DOHH2 (cell line): ENCODE measurements at regions not wholly inside any gene's neighbourhood (a gene's known extent, or its start where the extent isn't known, plus 50 kb on each side); places are given as distances from the start of the nearest gene placed in this dataset.

Experiments used
- H3F3A ChIP-seq: fragments of 200-600 bp; sonication (generic), shearing (Covaris generic); 2 replicates; pipeline ENCODE4 v1.6.0; 2016; ENCODE audit warnings: antibody characterized with exemption, mild to moderate bottlenecking; ENCODE audit not compliant: control insufficient read depth, insufficient read depth
- H3K27ac ChIP-seq: fragments of 200-600 bp; sonication (generic); 2 replicates; pipeline ENCODE4 v1.5.1; 2014; ENCODE audit warnings: low read depth, mild to moderate bottlenecking, low read length, moderate library complexity
- H3K27me3 ChIP-seq: fragments of 200-600 bp; sonication (generic); 2 replicates; pipeline ENCODE4 v1.6.1; 2014; ENCODE audit warnings: mild to moderate bottlenecking, low read length, mixed read lengths; ENCODE audit not compliant: control insufficient read depth
- H3K36me3 ChIP-seq: fragments of 200-600 bp; sonication (generic); 2 replicates; pipeline ENCODE4 v1.6.1; 2014; ENCODE audit warnings: mild to moderate bottlenecking, low read length, moderate library complexity, mixed read lengths; ENCODE audit not compliant: control insufficient read depth
- H3K4me1 ChIP-seq: fragments of 200-600 bp; sonication (generic); 2 replicates; pipeline ENCODE4 v1.6.1; 2014; ENCODE audit warnings: mild to moderate bottlenecking, low read length, mixed read lengths; ENCODE audit not compliant: control insufficient read depth
- H3K4me2 ChIP-seq: fragments of 200-600 bp; sonication (generic); 2 replicates; pipeline ENCODE4 v1.6.0; 2014; ENCODE audit warnings: mild to moderate bottlenecking, low read length, moderate library complexity
- H3K4me3 ChIP-seq: fragments of 200-600 bp; sonication (generic); 2 replicates; pipeline ENCODE4 v1.5.1; 2014; ENCODE audit warnings: mild to moderate bottlenecking, low read length, mixed read lengths
- H3K79me2 ChIP-seq: fragments of 200-600 bp; sonication (generic); 2 replicates; pipeline ENCODE4 v1.6.1; 2014; ENCODE audit warnings: mild to moderate bottlenecking, low read length, mixed read lengths; ENCODE audit not compliant: control insufficient read depth
- H3K9me2 ChIP-seq: fragments of 200-600 bp; sonication (generic); replicated peaks from 2 replicates; pipeline ENCODE4 v1.6.1; 2014; ENCODE audit warnings: mild to moderate bottlenecking, low read length, mixed read lengths; ENCODE audit not compliant: control insufficient read depth
- H3K9me3 ChIP-seq: fragments of 200-600 bp; sonication (generic); 2 replicates; pipeline ENCODE4 v1.6.1; 2014; ENCODE audit warnings: antibody characterized with exemption, low read length, mixed read lengths; ENCODE audit not compliant: control insufficient read depth, insufficient read depth
- H4K20me1 ChIP-seq: fragments of 200-600 bp; sonication (generic); 2 replicates; pipeline ENCODE4 v1.6.0; 2014; ENCODE audit warnings: low read depth, mild to moderate bottlenecking, antibody characterized with exemption, low read length, moderate library complexity; ENCODE audit not compliant: control insufficient read depth, insufficient read depth
- CTCF ChIP-seq: fragments of 200-600 bp; sonication (generic); IDR thresholded peaks from one replicate; pipeline ENCODE4 v1.5.1; 2014; ENCODE audit warnings: antibody characterized with exemption, mild to moderate bottlenecking, low read depth, low read length; ENCODE audit not compliant: poor library complexity, severe bottlenecking
- EZH2phosphoT487 ChIP-seq: fragments of 200-600 bp; sonication (generic); IDR thresholded peaks from 2 replicates; pipeline ENCODE4 v1.6.1; 2017; ENCODE audit warnings: borderline replicate concordance, mild to moderate bottlenecking, antibody characterized with exemption, low read length, moderate library complexity, mixed read lengths

GRCh38 chr4:64538219-64538618, 129.0 kb upstream of the TECRL start:
- no peak for TF ChIP-seq EZH2phosphoT487
- no peak for TF ChIP-seq CTCF
- Histone ChIP-seq H3K4me3 (no peak overlapping the region), H3K36me3 (no peaks in the 10 kb centered on the region), H3K79me2 (no peaks in the 10 kb centered on the region), H3K27me3 (no peaks in the 10 kb centered on the region), H4K20me1 (no peaks in the 10 kb centered on the region), H3K4me1 (no peaks in the 10 kb centered on the region), H3K27ac (no peak overlapping the region), H3K4me2 (no peak overlapping the region), H3F3A (no peaks in the 10 kb centered on the region), H3K9me2 (no peaks in the 10 kb centered on the region), H3K9me3 (no peaks in the 10 kb centered on the region)

GRCh38 chr4:64533637-64534036, 124.4 kb upstream of the TECRL start:
- Histone ChIP-seq H3K9me3 (no peaks in the 10 kb centered on the region), H3K27me3 (no peaks in the 10 kb centered on the region), H3K4me2 (no peak overlapping the region), H3K36me3 (no peaks in the 10 kb centered on the region), H3K4me1 (no peaks in the 10 kb centered on the region), H3K27ac (no peak overlapping the region), H3K79me2 (no peaks in the 10 kb centered on the region), H4K20me1 (no peaks in the 10 kb centered on the region), H3K4me3 (no peak overlapping the region), H3K9me2 (no peaks in the 10 kb centered on the region), H3F3A (no peaks in the 10 kb centered on the region)
- TF ChIP-seq EZH2phosphoT487 (no peak), CTCF (no peak)

GRCh38 chr4:64533159-64533558, 123.9 kb upstream of the TECRL start:
- Histone ChIP-seq H3K79me2 (no peaks in the 10 kb centered on the region), H3K9me3 (no peaks in the 10 kb centered on the region), H3K27ac (no peak overlapping the region), H3K9me2 (no peaks in the 10 kb centered on the region), H3F3A (no peaks in the 10 kb centered on the region), H3K4me2 (no peak overlapping the region), H3K27me3 (no peaks in the 10 kb centered on the region), H3K4me1 (no peaks in the 10 kb centered on the region), H3K36me3 (no peaks in the 10 kb centered on the region), H3K4me3 (no peak overlapping the region), H4K20me1 (no peaks in the 10 kb centered on the region)
- no peak for TF ChIP-seq CTCF
- no peak for TF ChIP-seq EZH2phosphoT487

GRCh38 chr4:64520421-64520820, 111.2 kb upstream of the TECRL start:
- no peak overlapping the region for H3K27ac ChIP-seq
- no peaks in the 10 kb centered on the region for H3F3A ChIP-seq
- H3K4me1 ChIP-seq = no peaks in the 10 kb centered on the region
- no peak overlapping the region for H3K4me2 ChIP-seq
- no peak overlapping the region for H3K4me3 ChIP-seq
- no peaks in the 10 kb centered on the region for H3K9me2 ChIP-seq
- no peaks in the 10 kb centered on the region for H3K36me3 ChIP-seq
- TF ChIP-seq EZH2phosphoT487 (no peak), CTCF (no peak)
- H4K20me1 ChIP-seq = no peaks in the 10 kb centered on the region
- no peaks in the 10 kb centered on the region for H3K9me3 ChIP-seq
- no peaks in the 10 kb centered on the region for H3K27me3 ChIP-seq
- no peaks in the 10 kb centered on the region for H3K79me2 ChIP-seq
